Stomach (tissue), 4 donors: ENCODE measurements at regions not wholly inside any gene's neighbourhood (a gene's known extent, or its start where the extent isn't known, plus 50 kb on each side); places are given as distances from the start of the nearest gene placed in this dataset.

Experiments
- CTCF ChIP-seq, 7 experiments: fragments of 450-650 bp in 4 of 7; fragments of 200-600 bp in 3 of 7; sonication (generic) in 3 of 7; IDR thresholded peaks; one replicate each; pipeline ENCODE4 v1.5.1; 2016 to 2019; ENCODE audit warnings: antibody characterized with exemption in 7 of 7, control low read depth in 2 of 7, mild to moderate bottlenecking in 1 of 7
- POLR2A ChIP-seq, 4 donors: fragments of 450-650 bp; IDR thresholded peaks; one replicate each; pipeline ENCODE4 v1.6.1; 2016; ENCODE audit warnings: antibody characterized with exemption in 4 of 4, control low read depth in 2 of 4, mild to moderate bottlenecking in 1 of 4, moderate library complexity in 1 of 4
- POLR2AphosphoS5 ChIP-seq, 3 donors: sonication (generic); formaldehyde crosslinking; IDR thresholded peaks; one replicate each; pipeline ENCODE4 v1.6.1; 2016; ENCODE audit warnings: antibody characterized with exemption in 3 of 3

GRCh38 chr5:3329427-3329826 is 266.2 kb upstream of the IRX1 start:
- no peak for TF ChIP-seq CTCF (IDR thresholded peaks at IDR 0.05)
- no peak for TF ChIP-seq POLR2AphosphoS5 (IDR thresholded peaks at IDR 0.05)
- TF ChIP-seq POLR2A (IDR thresholded peaks at IDR 0.05): no peak
